Fibroblast of the conjunctiva (primary cell): ENCODE measurements at regions not wholly inside any gene's neighbourhood (a gene's known extent, or its start where the extent isn't known, plus 50 kb on each side); places are given as distances from the start of the nearest gene placed in this dataset.

Experiments used
- DNase-seq: peaks from one replicate; pipeline ENCODE4 v3.0.0-alpha.2; 2010; ENCODE audit warnings: low read depth

DNA sequence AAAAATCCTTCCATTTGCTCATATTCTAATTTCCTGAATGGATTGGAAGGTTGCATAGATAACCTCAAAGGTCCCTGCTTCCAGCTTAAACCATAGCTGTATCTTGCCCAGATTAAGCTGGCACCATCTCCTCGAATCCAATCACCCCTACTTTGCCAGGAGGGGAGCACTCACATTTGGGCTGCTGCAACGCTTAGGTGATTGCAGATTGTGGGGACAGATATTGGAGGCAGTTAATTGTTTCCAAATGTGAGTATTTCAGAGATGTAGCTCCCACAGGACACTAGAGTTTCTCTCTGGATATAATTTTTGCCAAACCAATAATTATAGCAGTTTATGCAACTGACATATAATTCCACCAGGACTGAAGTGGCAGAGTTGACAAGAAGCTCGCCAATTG, 53.5 kb upstream of the ACSL1 start:
- DNase-seq: no peak

DNA sequence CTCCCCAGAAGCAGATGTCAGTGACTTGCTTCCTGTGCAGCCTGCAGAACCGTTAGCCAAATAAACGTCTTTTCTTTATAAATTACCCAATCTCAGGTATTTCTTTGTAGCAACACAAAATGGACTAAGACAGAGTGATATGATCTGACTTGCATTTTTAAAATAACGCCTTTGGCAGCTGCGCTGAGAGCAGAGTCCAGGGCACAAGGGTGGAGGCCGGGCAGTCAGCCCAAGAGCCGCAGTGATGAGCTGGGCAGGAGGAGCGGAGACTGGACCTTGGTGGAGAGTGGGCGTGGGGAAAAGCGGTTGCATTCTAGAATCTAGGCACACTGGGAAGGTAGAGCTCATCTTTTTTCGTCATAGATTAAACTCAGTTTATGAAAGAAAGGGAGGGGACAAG, 56.5 kb upstream of the ACSL1 start:
- no peak for DNase-seq

DNA sequence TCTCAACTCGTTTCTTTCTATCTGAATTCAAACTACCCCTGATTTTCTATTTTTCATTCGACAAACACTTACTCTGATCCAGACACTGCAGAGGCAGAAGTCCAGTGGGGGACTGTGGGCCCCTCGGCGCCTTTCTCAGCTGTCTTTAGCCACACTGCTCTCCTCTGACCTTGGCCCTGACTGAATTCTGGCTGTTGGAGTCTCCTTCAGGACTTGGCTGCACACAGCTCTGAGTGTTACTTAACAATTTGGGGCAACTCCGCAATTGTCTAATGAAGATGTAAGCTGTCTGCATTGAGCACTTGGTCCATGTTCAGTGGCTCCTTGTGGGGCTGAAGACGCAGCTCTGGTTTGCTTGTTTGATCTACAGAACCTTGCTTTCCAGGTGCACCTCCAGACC, 57.3 kb upstream of the ACSL1 start:
- DNase-seq: no peak

DNA sequence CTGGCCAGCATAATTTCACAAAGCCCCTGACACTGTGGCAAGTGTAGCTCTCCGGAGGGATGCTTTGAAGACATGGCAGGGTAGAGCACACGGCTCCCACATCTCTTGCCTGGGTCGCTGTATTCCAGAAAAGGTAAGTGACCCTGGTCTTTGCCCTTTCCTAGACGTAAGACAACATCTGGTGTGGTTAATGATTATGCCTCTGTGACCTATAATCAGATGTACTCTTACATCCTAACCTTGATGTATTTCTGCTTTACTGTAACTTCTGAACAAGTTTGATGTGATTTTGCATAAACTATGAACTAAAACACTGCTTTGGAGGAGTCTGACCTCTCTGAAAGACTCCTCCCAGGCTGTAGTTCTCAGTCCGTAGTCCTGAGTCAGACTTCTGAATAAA, 59.1 kb upstream of the ACSL1 start:
- no peak for DNase-seq

DNA sequence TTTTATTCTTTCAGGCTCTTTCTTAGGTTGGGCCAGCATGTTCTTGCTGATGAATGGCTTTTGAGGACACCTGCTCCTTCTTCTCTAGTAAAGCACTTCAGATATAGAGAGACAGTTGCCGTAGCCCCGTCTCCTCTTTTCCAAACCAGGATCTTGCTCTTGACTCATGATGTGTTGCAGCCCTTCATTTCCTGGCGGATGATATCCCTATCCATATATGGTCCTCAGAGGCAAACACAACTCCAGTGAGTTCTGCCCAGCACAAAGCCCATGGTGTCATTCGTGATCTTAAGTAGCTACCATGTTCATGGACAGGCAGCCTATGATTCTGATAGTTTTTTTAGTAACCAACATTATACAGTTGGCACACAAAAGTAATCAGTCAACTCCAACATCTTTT, 59.8 kb upstream of the ACSL1 start:
- DNase-seq: no peak

DNA sequence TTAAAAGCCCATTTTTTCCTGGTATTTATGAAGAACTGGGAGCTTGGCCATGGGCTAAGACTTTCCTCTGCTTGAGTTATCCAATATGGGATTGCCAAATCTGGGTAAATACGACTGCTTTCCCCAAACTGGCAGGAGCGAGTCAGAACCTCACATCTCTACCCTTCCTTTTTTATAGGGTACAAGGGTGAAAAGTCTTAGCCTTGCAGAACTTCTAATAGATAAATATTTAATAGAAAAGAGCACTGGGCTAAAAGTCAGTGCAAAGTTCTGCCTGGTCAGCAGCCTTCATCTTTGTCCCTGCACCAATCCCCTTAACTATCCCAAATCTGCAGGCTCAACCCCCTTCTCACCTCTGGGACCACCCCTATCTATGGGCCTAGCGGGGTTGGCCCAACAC, 61.6 kb upstream of the ACSL1 start:
- DNase-seq: no peak

DNA sequence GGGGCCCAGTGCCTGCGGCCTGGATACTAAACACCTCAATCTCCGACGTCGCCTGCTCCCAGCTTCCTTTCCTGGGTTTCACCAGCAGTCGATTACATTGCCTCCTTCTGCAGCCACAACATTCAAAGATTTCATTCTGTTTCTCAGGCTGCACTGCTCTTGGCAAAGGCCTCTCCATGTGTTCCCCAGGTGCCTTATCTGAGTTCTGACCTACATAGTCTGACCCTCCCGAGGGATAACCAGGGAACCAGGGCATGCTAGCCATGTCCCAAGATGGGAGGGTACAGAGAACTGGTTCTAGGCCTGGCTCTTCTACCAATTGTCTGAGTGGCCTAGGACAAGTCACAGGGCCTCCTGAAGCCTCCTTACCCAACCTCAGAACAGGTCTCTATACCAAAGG, 62.2 kb upstream of the ACSL1 start:
- DNase-seq: no peak

DNA sequence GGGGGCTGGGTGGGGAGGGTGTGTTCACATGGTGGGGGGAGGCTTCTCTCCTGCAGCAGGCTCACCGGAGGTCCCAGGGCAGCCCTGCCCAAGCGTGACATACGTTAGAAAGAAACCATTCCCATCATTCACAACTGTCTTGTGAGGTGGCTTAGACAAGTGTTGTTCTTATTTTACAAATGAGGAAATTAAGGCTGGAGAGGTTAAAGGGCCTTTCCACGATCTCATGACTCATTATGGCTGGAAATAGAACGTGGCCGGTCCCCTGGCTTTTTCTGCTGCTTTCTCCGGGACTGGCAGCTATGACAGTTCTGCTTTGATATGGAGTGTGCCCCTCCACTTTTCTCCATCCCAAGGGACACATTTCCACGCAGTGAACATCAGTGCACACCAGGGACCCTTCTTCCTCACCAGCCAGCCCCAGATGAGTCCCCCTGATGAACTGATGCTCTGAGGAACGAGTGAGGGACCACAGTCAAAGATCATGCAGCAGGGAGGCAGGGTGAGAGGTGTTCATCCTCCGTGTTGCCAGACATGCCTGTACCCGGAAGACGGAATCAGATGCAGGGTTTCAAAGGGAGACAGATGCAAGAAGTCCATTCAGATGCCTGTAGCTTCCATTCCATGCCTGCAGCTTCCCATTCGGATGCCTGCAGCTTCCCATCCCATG, 64.0 kb upstream of the ACSL1 start:
- no peak for DNase-seq

DNA sequence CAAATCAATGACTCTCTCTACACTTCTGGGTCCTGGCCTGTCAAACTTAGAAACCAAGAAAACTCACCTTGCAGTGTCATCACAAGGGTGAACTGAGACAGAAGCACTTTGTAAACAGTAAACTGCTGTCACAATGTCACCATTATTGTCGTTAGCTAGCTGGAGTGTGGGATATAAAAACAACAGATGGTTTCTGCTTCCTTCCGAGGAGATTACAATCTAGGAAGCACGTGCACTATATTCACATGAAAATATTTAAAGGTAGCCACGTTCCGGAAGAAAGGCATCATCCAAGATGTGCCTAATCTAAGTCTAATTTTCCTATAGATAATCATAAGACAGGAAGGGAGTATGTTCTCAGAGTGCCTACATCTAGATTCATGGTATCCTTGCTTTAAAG, 64.7 kb upstream of the ACSL1 start:
- DNase-seq: no peak

DNA sequence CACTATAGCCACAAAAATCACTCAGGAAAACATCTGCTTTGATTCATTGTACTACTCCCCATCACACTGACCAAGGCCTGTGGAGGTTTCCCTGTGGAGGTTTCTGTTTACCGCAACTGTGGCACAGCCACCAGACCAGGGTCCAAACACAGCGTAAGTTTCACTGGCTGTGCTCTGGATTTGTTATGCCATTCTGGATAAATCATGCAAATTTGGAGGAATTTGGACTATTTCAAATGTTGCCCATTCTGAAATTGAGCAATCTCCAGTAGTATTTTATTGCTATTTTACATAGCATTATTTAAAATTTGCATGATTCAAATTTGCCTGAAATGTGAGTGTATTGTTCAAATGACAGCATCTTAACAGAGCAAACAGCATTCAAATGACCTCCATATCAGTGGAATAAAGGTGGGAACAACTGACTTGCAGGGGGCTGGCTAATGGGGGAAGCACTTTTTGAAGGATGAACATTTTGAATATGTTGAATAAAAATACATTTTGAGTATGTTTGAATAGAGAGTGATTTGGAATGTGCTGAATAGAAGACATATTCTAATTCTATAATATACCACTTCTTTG, 66.1 kb upstream of the ACSL1 start:
- no peak for DNase-seq

DNA sequence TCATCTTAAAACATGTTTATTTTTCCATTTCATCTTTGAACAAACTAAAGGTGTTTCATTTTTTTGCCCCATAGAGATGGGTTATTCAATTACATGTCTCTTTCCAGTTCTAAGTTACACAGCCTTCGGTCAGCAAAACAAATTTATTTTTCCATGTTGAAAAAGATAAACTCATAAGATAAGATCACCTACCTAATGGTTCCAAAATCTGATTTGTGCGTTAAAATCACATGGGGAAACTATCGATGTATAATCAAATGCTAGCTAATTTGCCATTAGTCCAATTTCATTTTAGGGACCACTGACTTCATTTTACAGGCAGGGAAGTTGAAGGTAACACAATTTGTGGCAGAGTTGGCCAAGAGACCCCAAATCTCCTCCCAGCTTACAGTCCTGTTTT, 67.2 kb upstream of the ACSL1 start:
- DNase-seq: no peak

DNA sequence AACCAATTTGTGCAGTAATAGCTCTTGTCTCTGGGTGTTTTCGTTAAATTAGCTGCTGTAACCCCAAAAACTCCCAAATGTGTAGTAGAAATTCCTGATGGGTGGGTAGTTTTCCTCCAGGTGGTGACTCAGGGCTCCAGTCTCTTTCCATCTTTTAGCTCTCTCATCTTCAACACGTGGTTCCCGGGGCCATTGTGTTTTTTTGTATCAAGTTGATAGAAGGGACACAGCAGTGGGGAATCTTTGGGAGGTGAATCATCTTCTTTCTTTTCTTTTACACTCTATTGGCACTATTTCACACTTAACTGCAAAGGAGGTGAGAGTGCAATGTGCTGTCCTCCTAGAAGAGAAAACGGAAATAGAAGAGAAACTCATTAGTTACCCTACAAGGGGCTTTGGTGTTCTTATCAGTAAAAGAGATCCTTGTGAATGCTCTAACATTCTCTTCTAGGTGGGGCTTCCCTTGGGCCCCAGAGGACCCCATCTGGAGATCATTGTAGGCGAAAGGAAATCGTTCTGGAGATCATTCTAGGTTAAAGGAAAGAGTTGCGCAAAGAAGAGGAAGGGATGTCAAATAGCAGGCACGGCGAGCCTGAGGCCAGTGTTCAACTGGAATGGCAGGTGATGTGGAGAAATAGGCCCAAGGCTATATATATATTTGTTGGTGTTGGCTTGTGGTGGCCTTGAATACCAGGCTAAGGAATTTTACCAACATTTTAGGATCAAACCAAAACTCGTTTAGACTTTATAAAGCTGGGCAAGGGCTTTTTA, 68.2 kb upstream of the ACSL1 start:
- no peak for DNase-seq

DNA sequence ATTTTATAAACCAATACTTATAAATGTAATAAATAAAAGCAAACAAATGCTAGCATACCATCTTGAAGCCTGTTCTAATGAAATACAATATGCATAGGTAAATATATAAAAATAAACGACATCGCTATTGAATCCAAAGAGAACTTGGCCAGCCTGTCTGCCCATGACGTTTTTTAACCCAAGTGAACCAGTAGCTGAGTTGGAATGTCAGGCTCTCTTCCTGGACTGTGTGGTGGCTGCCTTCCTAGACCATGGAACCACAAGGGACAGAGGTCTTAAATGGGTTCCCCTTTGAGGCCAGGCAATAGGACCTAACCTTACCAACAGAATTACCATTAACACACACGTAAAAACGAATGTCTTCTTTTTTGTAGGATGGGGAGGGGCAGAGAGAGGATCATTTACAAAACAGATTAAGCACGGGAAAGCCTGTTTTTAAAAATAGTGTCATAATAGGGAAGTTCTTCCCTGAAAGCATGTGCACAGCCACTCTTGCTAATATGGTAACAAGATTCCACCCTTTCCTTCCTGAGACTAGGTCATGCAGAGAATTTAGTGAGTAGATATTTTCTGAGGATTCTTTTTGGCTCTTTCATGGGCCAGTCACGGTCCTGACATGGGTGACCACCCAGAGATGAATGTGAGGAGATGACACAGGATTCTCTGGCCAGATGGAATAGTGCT, 69.4 kb upstream of the ACSL1 start:
- no peak for DNase-seq

DNA sequence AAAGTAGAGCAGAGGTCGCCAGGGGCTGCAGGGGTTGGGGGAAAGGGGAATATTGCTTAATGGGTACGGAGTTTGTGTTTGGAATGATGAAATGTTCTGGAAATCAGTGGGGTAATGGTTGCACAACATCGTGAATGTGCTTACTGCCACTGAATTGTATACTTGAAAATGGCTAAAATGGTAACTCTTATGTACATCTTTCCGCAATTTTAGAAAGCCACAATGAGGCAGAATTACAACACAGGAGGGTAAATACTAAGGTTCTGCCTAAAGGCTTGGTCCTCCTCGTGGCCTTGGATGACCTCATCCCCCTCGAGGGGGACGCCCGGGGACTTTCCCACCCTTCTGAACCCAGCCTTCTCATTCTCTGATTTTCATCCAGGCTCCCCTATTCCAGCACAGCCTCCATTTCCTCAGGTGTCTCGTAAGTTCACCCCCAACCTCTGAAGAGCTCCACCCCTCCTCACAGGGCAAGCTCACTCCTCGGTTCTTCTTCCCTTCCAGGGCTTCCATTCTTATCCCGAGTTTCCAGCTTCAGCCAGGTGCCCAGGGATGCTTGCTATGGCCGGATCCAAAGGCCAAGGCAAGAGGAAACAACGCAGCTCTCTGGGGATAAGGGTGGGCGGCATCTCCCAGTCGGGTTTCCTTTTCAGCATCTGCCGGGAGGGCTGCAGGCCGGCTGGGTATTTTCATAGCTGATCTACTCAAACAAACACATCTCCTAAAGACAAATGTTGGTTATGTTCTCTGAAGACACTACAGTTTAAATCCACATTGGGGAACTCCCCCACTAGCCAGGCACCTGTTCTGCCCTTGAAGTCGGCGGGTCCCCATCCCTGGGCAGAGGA, 71.3 kb upstream of the ACSL1 start:
- DNase-seq: peak; percentile 4

DNA sequence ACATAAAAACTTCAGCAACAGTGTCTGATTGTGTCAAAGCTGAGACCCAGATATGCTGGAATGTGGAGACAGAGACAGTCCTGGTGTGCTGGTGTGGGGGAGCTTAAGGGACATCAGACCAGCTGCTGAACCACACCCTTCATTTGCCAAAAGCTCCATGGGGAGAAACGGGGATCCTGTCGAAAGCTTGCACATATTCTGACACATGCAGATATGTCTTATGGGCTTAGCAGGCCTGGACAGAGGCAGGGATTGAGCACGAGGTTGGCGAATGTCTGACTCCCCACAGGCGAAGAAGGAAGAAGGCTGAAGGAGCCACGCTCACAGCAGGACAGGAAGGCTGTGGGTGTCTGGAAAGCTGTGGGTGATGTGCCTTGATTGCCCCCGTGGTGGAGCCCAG, 72.1 kb upstream of the ACSL1 start:
- no peak for DNase-seq

DNA sequence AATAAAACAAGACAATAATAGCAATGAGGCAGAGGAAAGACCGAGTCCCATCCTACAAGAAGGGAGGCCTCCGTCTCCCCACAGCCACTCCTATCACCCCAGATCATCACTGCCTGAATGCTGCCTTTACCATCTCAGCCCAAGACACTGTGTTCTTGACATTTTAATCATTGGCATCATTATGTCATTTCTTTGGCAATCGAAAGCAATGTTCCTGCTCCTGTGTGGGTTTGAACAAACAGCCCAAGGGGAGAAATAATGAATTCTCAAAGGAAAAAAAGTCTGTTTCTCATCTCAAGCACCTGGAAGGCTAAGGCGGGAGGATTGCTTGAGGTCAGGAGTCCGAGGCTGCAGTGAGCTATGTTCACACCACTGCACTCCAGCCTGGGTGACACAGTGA, 73.0 kb upstream of the ACSL1 start:
- no peak for DNase-seq

DNA sequence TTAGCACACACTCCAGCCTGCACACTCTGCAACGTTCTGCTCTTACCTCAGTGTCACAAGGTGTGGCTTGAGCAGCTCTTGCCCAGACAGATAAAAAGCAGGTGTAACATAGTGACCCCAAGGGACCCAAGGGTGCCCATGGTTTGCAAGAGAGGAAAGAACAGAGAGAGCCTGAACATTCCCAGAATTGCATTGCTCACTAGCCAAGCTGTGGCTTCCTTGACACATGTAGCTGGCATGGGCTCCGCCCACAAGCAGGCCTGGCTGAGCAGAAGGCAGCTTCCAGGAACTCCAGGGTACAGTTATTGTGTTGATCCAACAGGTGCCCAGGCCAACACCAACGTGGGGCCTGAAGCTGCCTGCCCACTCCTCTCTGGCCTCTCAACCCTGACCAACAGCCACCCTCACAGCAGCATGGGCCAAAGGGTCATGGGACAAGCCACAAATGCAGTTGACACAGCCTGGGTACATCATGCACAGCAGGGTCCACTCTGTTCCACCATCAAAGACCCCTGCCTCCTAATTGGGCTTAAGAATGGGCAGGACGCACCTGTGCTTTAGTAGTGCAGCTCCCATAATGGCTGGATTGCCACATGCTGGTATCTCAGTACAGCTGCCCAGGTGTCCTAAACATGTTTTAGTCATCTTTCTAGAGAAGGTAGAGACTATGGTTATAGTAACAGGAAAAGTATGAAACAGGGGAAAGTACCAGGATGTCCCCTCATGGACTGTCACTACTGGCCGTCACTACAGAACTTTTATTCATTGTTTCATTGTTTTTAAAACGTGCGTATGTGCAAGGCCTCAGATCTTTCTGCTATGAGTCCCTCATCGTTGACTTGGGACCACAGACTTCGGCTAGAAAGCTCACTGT, 73.7 kb upstream of the ACSL1 start:
- no peak for DNase-seq

DNA sequence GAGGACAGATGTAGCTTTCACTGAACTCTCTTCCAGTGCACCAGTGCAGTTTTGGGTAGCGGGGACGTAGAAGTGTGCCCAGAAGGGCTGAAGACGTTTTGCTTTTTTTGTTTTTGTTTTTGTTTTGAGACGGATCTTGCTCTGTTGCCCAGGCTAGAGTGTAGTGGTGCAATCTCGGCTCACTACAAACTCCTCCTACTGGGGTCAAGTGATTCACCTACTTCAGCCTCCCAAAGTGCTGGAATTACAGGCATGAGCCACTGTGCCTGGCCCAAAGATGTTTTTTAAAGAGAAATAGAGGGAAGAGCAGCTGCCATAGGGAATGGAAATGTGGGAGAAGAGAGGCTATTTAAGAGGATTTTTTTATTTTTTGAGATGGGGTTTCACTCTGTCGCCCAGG, 74.4 kb upstream of the ACSL1 start:
- no peak for DNase-seq

DNA sequence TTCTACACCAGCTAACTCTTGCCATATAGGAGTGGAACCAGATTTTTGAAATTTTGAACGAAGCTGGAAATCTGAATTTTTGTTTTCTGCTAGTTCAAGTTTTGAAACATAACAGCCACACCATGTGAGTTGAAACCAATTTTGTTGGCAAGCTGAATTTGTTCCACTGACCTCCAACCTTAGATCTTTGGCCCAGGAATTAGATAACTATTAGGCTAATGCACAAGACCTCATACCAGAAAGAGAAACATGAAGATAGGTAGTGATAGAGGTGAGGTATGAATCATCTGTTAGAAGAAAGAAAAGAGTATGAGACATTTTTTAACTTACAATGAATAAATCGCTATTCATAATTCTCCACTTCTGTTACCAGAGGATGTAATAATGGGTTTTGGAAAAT, 76.8 kb upstream of the ACSL1 start:
- DNase-seq: no peak

DNA sequence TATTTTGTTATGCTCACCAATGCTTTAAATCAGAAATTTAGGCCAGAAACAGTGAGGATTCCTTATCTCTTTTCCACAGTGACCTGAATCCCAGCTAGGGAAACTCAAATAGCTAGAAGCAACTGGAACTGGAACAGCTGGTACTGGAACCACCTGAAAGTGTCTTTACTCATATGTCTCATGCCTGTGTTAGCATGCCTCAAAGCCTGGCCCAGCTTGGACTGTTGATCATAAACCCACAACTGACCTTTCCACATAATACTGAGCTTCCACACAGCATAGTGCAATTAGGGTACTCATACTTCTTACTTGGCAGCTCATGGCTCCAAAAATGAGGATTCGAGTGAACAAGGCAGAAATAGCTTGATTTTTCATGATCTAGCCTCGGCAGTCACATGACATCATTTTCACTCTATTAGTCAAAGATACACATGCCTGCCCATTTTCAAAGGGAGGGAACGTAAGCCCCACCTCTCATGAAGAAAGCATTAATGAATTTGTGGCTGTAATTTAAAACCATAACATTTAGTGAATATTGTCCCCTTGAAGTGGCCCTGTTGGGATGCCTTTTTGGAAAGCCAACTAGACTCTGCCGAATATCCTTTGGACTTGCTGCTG, 80.8 kb upstream of the ACSL1 start:
- no peak for DNase-seq

DNA sequence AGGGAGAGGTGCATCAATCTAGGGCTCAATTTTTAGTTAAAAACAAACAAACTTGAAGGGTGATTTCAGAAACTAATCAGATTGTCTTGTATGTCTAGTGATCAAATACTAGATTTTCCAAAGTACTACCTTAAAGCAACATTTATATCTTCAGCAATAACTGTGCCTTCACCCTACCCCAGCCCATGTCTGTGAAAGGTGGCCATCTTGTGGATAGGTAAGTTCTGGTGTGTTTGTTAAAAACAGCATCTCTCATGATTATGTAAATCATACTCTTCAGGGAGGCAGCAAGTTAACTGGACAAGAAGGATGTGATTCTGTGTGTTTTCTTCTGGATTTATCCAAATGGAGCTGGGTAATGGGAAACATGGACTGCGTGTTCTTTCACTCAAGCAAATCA, 81.4 kb upstream of the ACSL1 start:
- DNase-seq: no peak
